ENCODE measurements at regions not wholly inside any gene's neighbourhood (a gene's known extent, or its start where the extent isn't known, plus 50 kb on each side); places are given as distances from the start of the nearest gene placed in this dataset.

DNA sequence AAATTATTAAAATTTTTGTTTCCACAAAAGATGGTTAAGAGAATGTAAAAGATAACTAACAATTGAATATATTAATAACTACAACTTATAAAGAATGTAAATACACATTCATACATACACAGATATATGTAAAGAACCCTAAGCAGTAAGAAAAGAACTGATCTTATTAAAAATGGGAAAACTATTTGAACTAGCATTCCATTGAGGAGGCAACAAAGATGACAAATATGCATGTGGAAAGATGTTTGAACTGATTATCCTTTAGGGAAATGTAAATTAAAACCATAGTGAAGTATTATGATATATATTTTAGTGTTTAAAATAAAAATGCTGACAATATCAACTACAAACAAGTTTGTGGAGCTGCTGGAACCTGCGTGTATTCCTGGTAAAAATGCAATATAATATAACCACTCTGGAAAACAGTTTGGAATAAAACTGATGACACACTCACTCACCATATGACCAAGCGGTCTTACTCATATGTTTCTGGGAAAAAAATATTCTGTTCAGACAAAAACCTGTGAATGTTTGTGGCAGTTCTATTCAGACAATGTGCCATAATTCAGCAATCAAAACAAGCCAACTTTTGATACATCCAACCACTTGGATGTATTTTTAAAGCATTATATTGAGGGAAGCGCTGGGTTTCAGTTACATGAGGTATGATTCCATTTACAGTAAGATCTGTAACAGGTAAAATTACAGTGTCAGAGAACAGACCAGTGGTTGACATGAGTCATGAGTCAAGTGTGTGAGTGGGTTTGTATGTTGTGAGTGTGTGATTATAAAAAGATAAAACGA is 694.4 kb upstream of the SLITRK5 start:
- no peaks in the 10 kb centered on the region for H3K36me3 ChIP-seq (ENCODE audit: control insufficient read depth, insufficient read depth, low read length)

DNA sequence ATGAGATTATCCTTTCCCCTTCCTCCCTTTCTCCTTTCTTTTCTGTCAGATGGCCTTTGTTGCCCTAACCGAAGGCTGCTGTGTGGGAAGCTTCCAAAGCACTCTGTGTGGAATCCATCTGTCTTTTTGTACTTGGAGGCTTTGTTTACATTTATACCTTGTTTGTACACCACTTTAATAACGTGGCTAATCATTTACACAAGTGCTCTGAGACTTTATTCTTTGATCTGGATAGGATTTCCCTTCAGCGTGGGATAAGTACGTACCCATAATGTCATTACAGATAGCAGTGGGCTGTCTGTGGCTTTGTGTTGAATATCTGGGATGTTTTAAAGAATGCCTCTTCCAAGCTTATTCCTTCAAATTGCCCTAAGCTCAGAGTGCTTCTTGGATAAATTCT is 684.7 kb upstream of the SLITRK5 start:
- Histone ChIP-seq H3K9me3 (ENCODE audit: control insufficient read depth, insufficient read depth, low read length) (no peaks in the 10 kb centered on the region), H3K27me3 (ENCODE audit: control insufficient read depth, insufficient read depth, low read length) (no peaks in the 10 kb centered on the region), H3K36me3 (ENCODE audit: control insufficient read depth, insufficient read depth, low read length) (no peaks in the 10 kb centered on the region), H3K4me1 (ENCODE audit: control insufficient read depth, insufficient read depth, low read length) (no peaks in the 10 kb centered on the region), H3K4me3 (ENCODE audit: low read length) (no peak overlapping the region), H3K27ac (ENCODE audit: low read length) (no peak overlapping the region)
- Mint-ChIP-seq H3K9me3 (peaks cover 9 to 15% of the 10 kb centered on the region in 2 donors), H3K27ac (no peak overlapping the region), H3K36me3 (peaks cover 12% of the 10 kb centered on the region), H3K4me1 (no peaks in the 10 kb centered on the region), H3K27me3 (ENCODE audit: low read depth in 2 of 2) (no peaks in the 10 kb centered on the region), H3K4me3 (no peak overlapping the region)
- TF ChIP-seq, protein P1, sequence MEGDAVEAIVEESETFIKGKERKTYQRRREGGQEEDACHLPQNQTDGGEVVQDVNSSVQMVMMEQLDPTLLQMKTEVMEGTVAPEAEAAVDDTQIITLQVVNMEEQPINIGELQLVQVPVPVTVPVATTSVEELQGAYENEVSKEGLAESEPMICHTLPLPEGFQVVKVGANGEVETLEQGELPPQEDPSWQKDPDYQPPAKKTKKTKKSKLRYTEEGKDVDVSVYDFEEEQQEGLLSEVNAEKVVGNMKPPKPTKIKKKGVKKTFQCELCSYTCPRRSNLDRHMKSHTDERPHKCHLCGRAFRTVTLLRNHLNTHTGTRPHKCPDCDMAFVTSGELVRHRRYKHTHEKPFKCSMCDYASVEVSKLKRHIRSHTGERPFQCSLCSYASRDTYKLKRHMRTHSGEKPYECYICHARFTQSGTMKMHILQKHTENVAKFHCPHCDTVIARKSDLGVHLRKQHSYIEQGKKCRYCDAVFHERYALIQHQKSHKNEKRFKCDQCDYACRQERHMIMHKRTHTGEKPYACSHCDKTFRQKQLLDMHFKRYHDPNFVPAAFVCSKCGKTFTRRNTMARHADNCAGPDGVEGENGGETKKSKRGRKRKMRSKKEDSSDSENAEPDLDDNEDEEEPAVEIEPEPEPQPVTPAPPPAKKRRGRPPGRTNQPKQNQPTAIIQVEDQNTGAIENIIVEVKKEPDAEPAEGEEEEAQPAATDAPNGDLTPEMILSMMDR (IDR thresholded peaks at IDR 0.05), result no peak
- intact Hi-C loops (cut with micrococcal nuclease), result no loop called here
- 77% methylated on average over 4 of the region's 4 CpGs for WGBS (ENCODE audit: insufficient coverage)
- DNase-seq (no peak), ATAC-seq (no peak)

More for the DNA sequence above, 694.4 kb upstream of the SLITRK5 start:
- Mint-ChIP-seq H3K36me3 (no peaks in the 10 kb centered on the region), H3K4me1 (no peaks in the 10 kb centered on the region), H3K27me3 (ENCODE audit: low read depth in 2 of 2) (no peaks in the 10 kb centered on the region), H3K9me3 (peaks cover 2 to 3% of the 10 kb centered on the region in 2 donors), H3K27ac (no peak overlapping the region), H3K4me3 (no peak overlapping the region)
- intact Hi-C loops (cut with micrococcal nuclease), result no loop called here
- WGBS (ENCODE audit: insufficient coverage), result 93% methylated on average over 3 of the region's 4 CpGs
- Histone ChIP-seq H3K27me3 (ENCODE audit: control insufficient read depth, insufficient read depth, low read length) (no peaks in the 10 kb centered on the region), H3K4me1 (ENCODE audit: control insufficient read depth, insufficient read depth, low read length) (no peaks in the 10 kb centered on the region), H3K4me3 (ENCODE audit: low read length) (no peak overlapping the region), H3K27ac (ENCODE audit: low read length) (no peak overlapping the region), H3K9me3 (ENCODE audit: control insufficient read depth, insufficient read depth, low read length) (no peaks in the 10 kb centered on the region)
- no peak for ATAC-seq
- TF ChIP-seq, protein P1 (IDR thresholded peaks at IDR 0.05), result no peak
- no peak for DNase-seq

DNA sequence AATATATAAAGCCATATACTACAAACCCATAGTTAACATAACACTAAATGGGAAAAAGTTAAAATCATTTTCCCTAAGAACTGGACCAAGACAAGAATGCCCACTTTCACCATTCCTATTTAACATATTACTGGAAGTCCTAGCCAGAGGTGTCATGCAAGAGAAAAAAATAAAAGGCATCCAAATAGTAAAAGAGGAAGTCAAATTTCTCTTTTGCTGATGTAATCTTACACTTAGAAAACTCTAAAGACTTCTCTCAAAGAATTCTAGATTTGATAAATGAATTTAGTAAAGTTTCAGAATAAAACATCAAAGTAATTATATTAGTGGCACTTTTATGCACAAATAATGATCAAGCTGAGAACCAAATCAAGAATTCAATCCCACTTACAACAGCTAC is 678.9 kb upstream of the SLITRK5 start:
- no peak overlapping the region for H3K27ac ChIP-seq (ENCODE audit: low read length)
- H3K4me3 Mint-ChIP-seq, result no peak overlapping the region
- TF ChIP-seq, protein P1 (IDR thresholded peaks at IDR 0.05), result no peak

DNA sequence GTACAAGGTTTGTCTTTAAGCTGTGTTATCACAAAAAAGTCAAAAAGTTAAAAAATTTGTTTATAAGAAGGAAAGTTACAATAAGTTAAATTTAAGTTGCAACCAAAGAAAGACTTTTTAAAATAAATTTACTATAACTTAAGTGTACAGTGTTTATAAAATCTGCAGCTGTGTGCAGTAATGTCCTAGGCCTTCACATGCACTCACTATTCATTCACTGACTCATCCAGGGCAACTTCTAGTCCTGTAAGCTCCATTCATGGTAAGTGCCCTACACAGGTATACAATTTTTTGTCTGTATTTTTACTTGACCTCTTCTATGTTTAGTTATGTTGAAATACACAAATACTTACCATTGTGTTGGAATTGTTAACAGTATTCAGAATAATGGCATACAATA is 667.9 kb upstream of the SLITRK5 start:
- ATAC-seq (no peak), DNase-seq (no peak)
- H3K9me3 Mint-ChIP-seq, result peaks cover 14 to 23% of the 10 kb centered on the region in 2 donors
- TF ChIP-seq, protein P1 (IDR thresholded peaks at IDR 0.05), result no peak
- no peaks in the 10 kb centered on the region for H3K4me1 Mint-ChIP-seq
- no peaks in the 10 kb centered on the region for H3K27me3 Mint-ChIP-seq (ENCODE audit: low read depth in 2 of 2)
- H3K36me3 Mint-ChIP-seq, result peaks cover 4% of the 10 kb centered on the region
- intact Hi-C loops (cut with micrococcal nuclease), result no loop called here
- Histone ChIP-seq H3K27ac (ENCODE audit: low read length) (no peak overlapping the region), H3K36me3 (ENCODE audit: control insufficient read depth, insufficient read depth, low read length) (no peaks in the 10 kb centered on the region), H3K4me1 (ENCODE audit: control insufficient read depth, insufficient read depth, low read length) (no peaks in the 10 kb centered on the region), H3K9me3 (ENCODE audit: control insufficient read depth, insufficient read depth, low read length) (no peaks in the 10 kb centered on the region), H3K27me3 (ENCODE audit: control insufficient read depth, insufficient read depth, low read length) (no peaks in the 10 kb centered on the region), H3K4me3 (ENCODE audit: low read length) (no peak overlapping the region)
- H3K4me3 Mint-ChIP-seq, result no peak overlapping the region
- H3K27ac Mint-ChIP-seq, result no peak overlapping the region

More for the DNA sequence above, 678.9 kb upstream of the SLITRK5 start:
- peaks cover 9% of the 10 kb centered on the region for H3K9me3 ChIP-seq (ENCODE audit: control insufficient read depth, insufficient read depth, low read length)
- intact Hi-C loops (cut with micrococcal nuclease), result no loop called here
- no peaks in the 10 kb centered on the region for H3K4me1 Mint-ChIP-seq
- H3K4me3 ChIP-seq (ENCODE audit: low read length), result no peak overlapping the region
- H3K36me3 Mint-ChIP-seq, result peaks cover 7% of the 10 kb centered on the region
- no peak overlapping the region for H3K27ac Mint-ChIP-seq
- H3K36me3 ChIP-seq (ENCODE audit: control insufficient read depth, insufficient read depth, low read length), result no peaks in the 10 kb centered on the region
- ATAC-seq, result no peak
- no peak for DNase-seq
- no peaks in the 10 kb centered on the region for H3K27me3 ChIP-seq (ENCODE audit: control insufficient read depth, insufficient read depth, low read length)
- peaks cover 6 to 7% of the 10 kb centered on the region in 2 donors for H3K9me3 Mint-ChIP-seq
- H3K27me3 Mint-ChIP-seq (ENCODE audit: low read depth in 2 of 2), result no peaks in the 10 kb centered on the region
- no peaks in the 10 kb centered on the region for H3K4me1 ChIP-seq (ENCODE audit: control insufficient read depth, insufficient read depth, low read length)
